AG04449 (cell line): ENCODE measurements at regions not wholly inside any gene's neighbourhood (a gene's known extent, or its start where the extent isn't known, plus 50 kb on each side); places are given as distances from the start of the nearest gene placed in this dataset.

Experiments
- CTCF ChIA-PET: fragments of 350-600 bp; formaldehyde crosslinking; extraction: SDS; loops from one replicate; lab custom pipeline; 2021; ENCODE audit warnings: antibody characterized with exemption; lab: Yijun Ruan, JAX
- POLR2A ChIA-PET: fragments of 400-600, 350-600 bp; formaldehyde crosslinking; extraction: SDS; loops from one replicate; lab custom pipeline; 2020; ENCODE audit warnings: antibody characterized with exemption, inconsistent platforms; lab: Yijun Ruan, JAX
- DNase-seq: peaks from one replicate; pipeline ENCODE4 v3.0.0-alpha.2; 2010; ENCODE audit warnings: low read depth, low spot score
- H3K4me3 ChIP-seq: 2 replicates; pipeline ENCODE4 v1.5.1; 2011; ENCODE audit warnings: low read depth, mild to moderate bottlenecking, control low read depth, low read length
- CTCF ChIP-seq: IDR thresholded peaks from one replicate; pipeline ENCODE4 v1.5.1; 2011; ENCODE audit warnings: mild to moderate bottlenecking, moderate library complexity, low read length, control low read depth, inconsistent platforms; ENCODE audit not compliant: insufficient read depth; ENCODE audit errors: missing control alignments

DNA sequence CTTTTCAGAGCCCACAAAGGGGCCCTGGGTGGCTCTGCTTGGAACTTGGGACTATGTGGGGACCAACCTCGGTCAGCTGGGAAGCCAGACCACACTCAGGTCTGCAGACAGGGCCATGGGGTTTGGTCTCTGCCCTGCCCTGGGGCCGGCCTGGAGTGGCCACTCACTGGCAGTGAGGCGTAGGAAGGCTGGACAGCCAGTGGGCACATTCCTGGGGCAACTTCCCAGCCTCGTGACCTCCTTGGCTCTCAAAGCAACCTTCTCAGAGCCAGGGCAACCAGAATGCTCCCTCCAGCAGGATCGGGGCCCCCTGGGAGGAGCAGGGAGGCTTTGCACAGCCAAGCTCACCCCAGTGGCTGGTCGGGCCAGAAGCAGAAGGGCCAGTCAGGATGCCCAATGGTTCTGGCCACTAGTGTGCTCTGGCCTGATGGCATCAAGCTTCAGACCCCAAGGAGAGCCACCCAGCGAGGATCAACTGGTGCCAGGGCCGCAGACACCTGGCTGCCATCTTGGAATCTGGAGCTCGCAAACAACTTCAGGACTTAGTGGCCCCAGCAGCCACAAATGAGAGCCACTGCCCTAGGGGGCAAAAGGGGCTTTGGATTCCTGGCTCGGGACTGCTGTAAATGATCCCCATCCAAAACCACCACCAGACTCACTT, 87.1 kb downstream of the MYEOV start:
- TF ChIP-seq CTCF, result no peak
- ChIA-PET POLR2A (no interaction called here), CTCF (interaction anchor here (0.7 kb wide), 1 partner anchor 15 kb away, joined by 3 read pairs; no protein-coding TSS in a partner anchor)
- no peak overlapping the region for H3K4me3 ChIP-seq
- no peak for DNase-seq

- TF ChIP-seq CTCF, result no peak
- DNase-seq, result no peak
- no peak overlapping the region for H3K4me3 ChIP-seq
- POLR2A ChIA-PET, result no interaction called here
- CTCF ChIA-PET, result no interaction called here
Observed at GRCh38 chr11:69381681-69382130, 87.8 kb downstream of the MYEOV start.

- CTCF ChIA-PET, result no interaction called here
- POLR2A ChIA-PET, result no interaction called here
- no peak for TF ChIP-seq CTCF
- no peak overlapping the region for H3K4me3 ChIP-seq
- no peak for DNase-seq
Observed at GRCh38 chr11:69382131-69383128, 88.5 kb downstream of the MYEOV start.

- no peak for DNase-seq
- no peak overlapping the region for H3K4me3 ChIP-seq
- no peak for TF ChIP-seq CTCF
- POLR2A ChIA-PET, result interaction anchor here (0.6 kb wide), 1 partner anchor 266 kb away, joined by 3 read pairs; no protein-coding TSS in a partner anchor
- CTCF ChIA-PET, result interaction anchor here (0.7 kb wide), 1 partner anchor 252 kb away, joined by 3 read pairs; no protein-coding TSS in a partner anchor
Observed at GRCh38 chr11:69383372-69384250, 89.7 kb downstream of the MYEOV start.

GRCh38 chr11:69384251-69385143, 90.5 kb downstream of the MYEOV start:
- DNase-seq, result no peak
- ChIA-PET POLR2A (interaction anchor here (0.6 kb wide), 1 partner anchor 265 kb away, joined by 3 read pairs; no protein-coding TSS in a partner anchor), CTCF (no interaction called here)
- no peak for TF ChIP-seq CTCF
- H3K4me3 ChIP-seq, result no peak overlapping the region
